ENCODE measurements at regions not wholly inside any gene's neighbourhood (a gene's known extent, or its start where the extent isn't known, plus 50 kb on each side); places are given as distances from the start of the nearest gene placed in this dataset.
A peak's percentile ranks its signal among the peaks of the same experiment; 100 is the strongest.

GRCh38 chr3:16759227-16759903, 125.4 kb upstream of the PLCL2 start:
- intact Hi-C loops (cut with DNase I; ENCODE audit: low total_unique reads) (no loop called here), in situ Hi-C loops (cut with MboI; ENCODE audit: low sequenced_read_pairs in 4 of 4) (no loop called here)
- Histone ChIP-seq H3K4me3 (no peak overlapping the region), H3K27me3 (no peaks in the 10 kb centered on the region), H3K27ac (no peak overlapping the region), H3K9me3 (no peaks in the 10 kb centered on the region), H3K4me1 (no peaks in the 10 kb centered on the region), H3K36me3 (no peaks in the 10 kb centered on the region)
- ATAC-seq (no peak), DNase-seq (no peak)
- TF ChIP-seq POLR2A (IDR thresholded peaks at IDR 0.05), result no peak
- no peak for TF ChIP-seq CTCF (IDR thresholded peaks at IDR 0.05 in 4 of 5, conservative IDR thresholded peaks at IDR 0.05 in 1 of 5)

- Histone ChIP-seq H3K4me1 (no peaks in the 10 kb centered on the region), H3K36me3 (no peaks in the 10 kb centered on the region), H3K9me3 (no peaks in the 10 kb centered on the region), H3K27ac (no peak overlapping the region), H3K4me3 (no peak overlapping the region), H3K27me3 (no peaks in the 10 kb centered on the region)
- intact Hi-C loops (cut with DNase I; ENCODE audit: low total_unique reads), result loop anchor here (10.0 kb wide), 1 partner anchor 473 kb away; no protein-coding TSS in a partner anchor
- in situ Hi-C loops (cut with MboI; ENCODE audit: low sequenced_read_pairs in 4 of 4), result no loop called here
- no peak for TF ChIP-seq POLR2A (IDR thresholded peaks at IDR 0.05)
- TF ChIP-seq CTCF (IDR thresholded peaks at IDR 0.05 in 4 of 5, conservative IDR thresholded peaks at IDR 0.05 in 1 of 5), result no peak
- ATAC-seq (no peak), DNase-seq (no peak)
These were observed 123.2 kb upstream of the PLCL2 start for GRCh38 chr3:16761571-16761970.

DNA sequence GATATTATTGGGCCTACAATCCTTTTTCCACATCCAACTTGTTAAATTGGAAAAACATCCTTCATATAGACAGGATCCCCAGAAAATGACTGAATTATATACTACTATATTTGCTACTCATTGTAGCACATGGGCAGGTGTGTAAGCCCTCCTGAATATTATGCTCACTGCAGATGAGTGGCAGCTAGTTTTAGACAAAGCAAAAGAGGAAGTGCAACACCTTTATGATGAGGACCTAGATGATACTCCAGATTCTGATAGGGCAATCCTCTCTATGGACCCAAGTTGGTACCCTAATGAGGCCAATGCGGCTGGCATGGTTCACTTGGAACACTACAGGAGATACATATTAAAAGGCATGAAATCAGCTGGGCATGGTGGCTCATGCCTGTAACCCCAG, 119.1 kb upstream of the PLCL2 start:
- ATAC-seq (no peak), DNase-seq (no peak)
- intact Hi-C loops (cut with DNase I; ENCODE audit: low total_unique reads) (loop anchor here (5.0 to 10.0 kb wide), 2 partner anchors 117 to 469 kb away; partner anchors contain the start of gene PLCL2), in situ Hi-C loops (cut with MboI; ENCODE audit: low sequenced_read_pairs in 4 of 4) (no loop called here)
- H3K27me3 ChIP-seq, result no peaks in the 10 kb centered on the region
- H3K27ac ChIP-seq, result no peak overlapping the region
- no peaks in the 10 kb centered on the region for H3K36me3 ChIP-seq
- no peaks in the 10 kb centered on the region for H3K9me3 ChIP-seq
- H3K4me3 ChIP-seq, result no peak overlapping the region
- H3K4me1 ChIP-seq, result peaks cover 24 to 32% of the 10 kb centered on the region in 2 donors
- TF ChIP-seq CTCF (IDR thresholded peaks at IDR 0.05 in 4 of 5, conservative IDR thresholded peaks at IDR 0.05 in 1 of 5), result no peak
- TF ChIP-seq POLR2A (IDR thresholded peaks at IDR 0.05), result no peak

DNA sequence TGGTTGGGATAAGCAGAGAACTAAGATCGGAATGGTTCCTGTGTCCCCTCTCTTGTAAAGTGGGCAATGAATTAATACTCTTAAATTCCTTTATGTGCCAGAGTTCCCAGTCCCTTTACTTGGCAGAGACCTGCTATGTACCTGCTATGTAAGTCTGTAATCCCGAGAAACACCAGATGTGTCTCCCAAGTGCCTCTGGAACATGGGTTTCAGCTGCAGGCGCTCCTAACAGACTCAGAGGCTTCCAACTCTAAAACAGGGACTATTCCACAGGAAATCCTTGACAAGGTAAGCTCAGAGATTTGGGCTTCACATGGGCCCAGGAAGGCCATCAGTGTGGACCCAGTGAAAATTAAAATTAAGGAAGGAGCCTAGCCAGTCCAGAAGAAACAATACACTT, 117.7 kb upstream of the PLCL2 start:
- peaks cover 38 to 43% of the 10 kb centered on the region in 2 donors for H3K4me1 ChIP-seq
- no peaks in the 10 kb centered on the region for H3K27me3 ChIP-seq
- H3K36me3 ChIP-seq, result no peaks in the 10 kb centered on the region
- H3K9me3 ChIP-seq, result no peaks in the 10 kb centered on the region
- H3K4me3 ChIP-seq, result no peak overlapping the region
- TF ChIP-seq CTCF (IDR thresholded peaks at IDR 0.05 in 4 of 5, conservative IDR thresholded peaks at IDR 0.05 in 1 of 5) (no peak), POLR2A (IDR thresholded peaks at IDR 0.05) (no peak)
- ATAC-seq, result no peak
- DNase-seq, result no peak
- H3K27ac ChIP-seq, result peak overlapping the region in 1 of 4 donors; percentile 83
- in situ Hi-C loops (cut with MboI; ENCODE audit: low sequenced_read_pairs in 4 of 4) (no loop called here), intact Hi-C loops (cut with DNase I; ENCODE audit: low total_unique reads) (loop anchor here (5.0 to 10.0 kb wide), 2 partner anchors 115 to 468 kb away; partner anchors contain the start of gene PLCL2)
